A549 (cell line): ENCODE measurements at regions not wholly inside any gene's neighbourhood (a gene's known extent, or its start where the extent isn't known, plus 50 kb on each side); places are given as distances from the start of the nearest gene placed in this dataset.

Experiments
- ATAC-seq, 2 experiments: fragments of 200-7000 bp in 1 of 2; fragments of >200 bp in 1 of 2; cut with Nextera tagmentation in 1 of 2; cut with Tn5 transposase in 1 of 2; 3 replicates each; pipeline versions ENCODE4 v1.8.0 to v1.9.1; 2018 to 2020; ENCODE audit warnings: mild to moderate bottlenecking in 1 of 2, moderate library complexity in 1 of 2
- CTCF ChIA-PET: fragments of 300-600 bp; sonication (Branson Sonifier 250); formaldehyde crosslinking; extraction: SDS; loops from one replicate; lab custom pipeline; 2021; ENCODE audit warnings: antibody characterized with exemption, inconsistent platforms; lab: Yijun Ruan, JAX
- POLR2A ChIA-PET: fragments of 350-600 bp; formaldehyde crosslinking; extraction: SDS; loops from one replicate; lab custom pipeline; 2021; ENCODE audit warnings: antibody characterized with exemption, inconsistent platforms; lab: Yijun Ruan, JAX
- DNase-seq, 2 experiments: peaks; one replicate each; pipeline versions ENCODE4 v3.0.0 to v3.0.0-alpha.2; 2011 to 2016; ENCODE audit warnings: low read depth in 1 of 2, low spot score in 1 of 2
- FAIRE-seq: peaks from 2 replicates; lab custom pipeline; 2011; peaks lifted over from hg19 to GRCh38; lab: Jason Lieb, UNC
- H3K27ac ChIP-seq, 2 experiments: fragments of >200 bp; sonication (Bioruptor Twin); formaldehyde crosslinking; 3 replicates each; pipeline ENCODE4 v1.5.1; 2016 to 2017
- H3K4me1 ChIP-seq: fragments of >200 bp; sonication (Bioruptor Twin); formaldehyde crosslinking; 3 replicates; pipeline ENCODE4 v1.6.1; 2016
- H3K4me2 ChIP-seq: fragments of >200 bp; sonication (Bioruptor Twin); formaldehyde crosslinking; 3 replicates; pipeline ENCODE4 v1.6.1; 2016
- H3K4me3 ChIP-seq: fragments of >200 bp; sonication (Bioruptor Twin); formaldehyde crosslinking; 3 replicates; pipeline ENCODE4 v1.5.1; 2016
- H3K9me3 ChIP-seq: fragments of >200 bp; sonication (Bioruptor Twin); formaldehyde crosslinking; 3 replicates; pipeline ENCODE4 v1.6.1; 2016
- CBX2 ChIP-seq: fragments of 200-600 bp; sonication (generic); IDR thresholded peaks from 2 replicates; pipeline ENCODE4 v1.6.1; 2016; ENCODE audit warnings: low read depth, mild to moderate bottlenecking, borderline replicate concordance
- CEBPB ChIP-seq, 2 experiments: fragments of >200 bp in 1 of 2; sonication (Bioruptor Twin) in 1 of 2; formaldehyde crosslinking in 1 of 2; IDR thresholded peaks; 2 replicates each; pipeline ENCODE4 v1.6.1; 2012 to 2016
- CHD2 ChIP-seq: fragments of 150-350 bp; IDR thresholded peaks from 2 replicates; pipeline ENCODE4 v1.6.1; 2014; ENCODE audit warnings: low read length; ENCODE audit not compliant: partially characterized antibody
- CHD4 ChIP-seq: fragments of 200-600 bp; sonication (generic); IDR thresholded peaks from 2 replicates; pipeline ENCODE4 v1.6.1; 2016; ENCODE audit warnings: antibody characterized with exemption, mild to moderate bottlenecking, borderline replicate concordance
- EHMT2 ChIP-seq: fragments of 200-600 bp; sonication (generic); IDR thresholded peaks from 2 replicates; pipeline ENCODE4 v1.6.1; 2016; ENCODE audit warnings: antibody characterized with exemption, low read depth, mild to moderate bottlenecking, moderate library complexity
- EP300 ChIP-seq, 2 experiments: fragments of >200 bp; sonication (Bioruptor Twin); formaldehyde crosslinking; IDR thresholded peaks; 2 replicates in 1 of 2; 3 replicates in 1 of 2; pipeline ENCODE4 v1.6.1; 2016 to 2017
- ESRRA ChIP-seq: fragments of 150-350 bp; IDR thresholded peaks from 2 replicates; pipeline ENCODE4 v1.6.1; 2014; ENCODE audit warnings: mild to moderate bottlenecking, low read length, borderline replicate concordance
- FOSB ChIP-seq: fragments of 250-450 bp; sonication (Bioruptor Pico); IDR thresholded peaks from 2 replicates; pipeline ENCODE4 v1.5.0; 2020; ENCODE audit warnings: mild to moderate bottlenecking, moderate library complexity
- FOSL2 ChIP-seq, 2 experiments: fragments of 450-650 bp in 1 of 2; fragments of >200 bp in 1 of 2; sonication (Bioruptor Twin) in 1 of 2; formaldehyde crosslinking; IDR thresholded peaks; 2 replicates each; pipeline versions ENCODE4 v1.5.0 to v1.6.1; 2016 to 2020; ENCODE audit warnings: mild to moderate bottlenecking in 1 of 2, moderate library complexity in 1 of 2
- HDAC2 ChIP-seq: fragments of 200-600 bp; sonication (generic); IDR thresholded peaks from 2 replicates; pipeline ENCODE4 v1.6.1; 2016
- HOXA7 ChIP-seq: fragments of 250-450 bp; sonication (Bioruptor Pico); IDR thresholded peaks from 2 replicates; pipeline ENCODE4 v1.5.0; 2020; ENCODE audit warnings: mild to moderate bottlenecking, moderate library complexity
- HOXB13 ChIP-seq: fragments of 250-450 bp; sonication (Bioruptor Pico); IDR thresholded peaks from 2 replicates; pipeline ENCODE4 v1.5.0; 2020; ENCODE audit warnings: low read depth, mild to moderate bottlenecking, moderate library complexity
- HOXB5 ChIP-seq: fragments of 250-450 bp; sonication (Bioruptor Pico); IDR thresholded peaks from 2 replicates; pipeline ENCODE4 v1.5.0; 2020; ENCODE audit warnings: mild to moderate bottlenecking, moderate library complexity
- JUN ChIP-seq, 2 experiments: fragments of >200 bp; sonication (Bioruptor Twin); formaldehyde crosslinking; IDR thresholded peaks; 2 replicates in 1 of 2; 3 replicates in 1 of 2; pipeline ENCODE4 v1.6.1; 2016 to 2017
- KDM5A ChIP-seq: fragments of 200-600 bp; sonication (generic); IDR thresholded peaks from 2 replicates; pipeline ENCODE4 v1.6.1; 2016; ENCODE audit warnings: antibody characterized with exemption, mild to moderate bottlenecking
- MAFK ChIP-seq: fragments of 450-650 bp; IDR thresholded peaks from 2 replicates; pipeline ENCODE4 v1.6.1; 2014; ENCODE audit not compliant: partially characterized antibody
- MYC ChIP-seq: IDR thresholded peaks from 2 replicates; pipeline ENCODE4 v1.6.1; 2012; ENCODE audit warnings: mild to moderate bottlenecking, inconsistent platforms, low read length, improper control_type of control experiment, borderline replicate concordance
- NPAS2 ChIP-seq: fragments of 250-450 bp; sonication (Bioruptor Pico); IDR thresholded peaks from 2 replicates; pipeline ENCODE4 v1.8.0; 2022; ENCODE audit warnings: mild to moderate bottlenecking, moderate library complexity, borderline replicate concordance
- RAD21 ChIP-seq, 2 experiments: fragments of >200 bp in 1 of 2; sonication (Bioruptor Twin) in 1 of 2; formaldehyde crosslinking in 1 of 2; IDR thresholded peaks in 1 of 2; conservative IDR thresholded peaks in 1 of 2; 2 replicates in 1 of 2; 3 replicates in 1 of 2; pipeline ENCODE4 v1.6.1; 2012 to 2018; ENCODE audit warnings: inconsistent platforms in 1 of 2
- RARB ChIP-seq: fragments of 250-450 bp; sonication (Bioruptor Pico); IDR thresholded peaks from 2 replicates; pipeline ENCODE4 v1.8.0; 2021; ENCODE audit warnings: mild to moderate bottlenecking, moderate library complexity
- ZC3H11A ChIP-seq: fragments of 450-650 bp; IDR thresholded peaks from 2 replicates; pipeline ENCODE4 v1.6.1; 2014; ENCODE audit warnings: antibody characterized with exemption, mild to moderate bottlenecking
- ZNF302 ChIP-seq: fragments of 250-450 bp; sonication (Bioruptor Pico); IDR thresholded peaks from 2 replicates; pipeline ENCODE4 v1.9.0; 2021; ENCODE audit warnings: inconsistent platforms, mild to moderate bottlenecking, moderate library complexity
- WGBS: methylation state at CpG from one replicate; pipeline ENCODE4 v1.1.6; 2017; ENCODE audit errors: missing lambda C conversion rate; 5-methylcytosine and 5-hydroxymethylcytosine counted together
- TF ChIP-seq, protein P1 (sequence below): fragments of 200-600 bp; sonication (generic); IDR thresholded peaks from 2 replicates; pipeline ENCODE4 v1.6.1; 2016; ENCODE audit warnings: antibody characterized with exemption, mild to moderate bottlenecking, moderate library complexity
- TF ChIP-seq, protein P2 (sequence below): fragments of 450-650 bp; IDR thresholded peaks from 2 replicates; pipeline ENCODE4 v1.6.1; 2014; ENCODE audit warnings: antibody characterized with exemption
- TF ChIP-seq, protein P3 (sequence below): fragments of >200 bp; sonication (Bioruptor Twin); formaldehyde crosslinking; IDR thresholded peaks from 2 replicates; pipeline ENCODE4 v1.6.1; 2016
- TF ChIP-seq, protein P4 (sequence below): IDR thresholded peaks from 2 replicates; pipeline ENCODE4 v1.6.1; 2012
- TF ChIP-seq, protein P5 (sequence below): IDR thresholded peaks from 2 replicates; pipeline ENCODE4 v1.6.1; 2012; ENCODE audit warnings: low read depth, borderline replicate concordance

DNA sequence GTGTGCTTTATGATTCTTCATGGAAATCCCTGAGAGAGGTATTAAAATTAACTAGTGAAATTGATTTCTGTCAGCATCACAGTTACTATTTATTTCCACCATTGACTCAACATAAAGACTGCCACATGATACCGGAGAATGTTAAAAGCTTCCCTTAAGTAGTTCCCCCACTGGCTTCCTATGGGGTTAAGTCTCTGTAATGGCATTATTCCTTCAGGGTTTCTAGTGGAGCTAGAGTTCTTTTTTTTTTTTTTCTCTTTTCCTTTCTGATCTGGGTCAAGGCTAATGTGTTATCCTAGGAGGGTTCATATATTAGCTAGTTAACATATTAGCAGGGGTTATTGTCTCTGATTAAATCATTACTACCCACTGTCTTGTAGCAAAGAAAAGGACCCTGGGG lies 1919.1 kb upstream of the PIK3C3 start:
- ATAC-seq = no peak
- no peak for FAIRE-seq
- ChIA-PET CTCF (no interaction called here), POLR2A (no interaction called here)
- 45% methylated on average over 1 of the region's 1 CpG for WGBS
- TF ChIP-seq RARB (CRISPR knock-in tag) = no peak
- TF ChIP-seq MYC = no peak
- TF ChIP-seq, protein P1, sequence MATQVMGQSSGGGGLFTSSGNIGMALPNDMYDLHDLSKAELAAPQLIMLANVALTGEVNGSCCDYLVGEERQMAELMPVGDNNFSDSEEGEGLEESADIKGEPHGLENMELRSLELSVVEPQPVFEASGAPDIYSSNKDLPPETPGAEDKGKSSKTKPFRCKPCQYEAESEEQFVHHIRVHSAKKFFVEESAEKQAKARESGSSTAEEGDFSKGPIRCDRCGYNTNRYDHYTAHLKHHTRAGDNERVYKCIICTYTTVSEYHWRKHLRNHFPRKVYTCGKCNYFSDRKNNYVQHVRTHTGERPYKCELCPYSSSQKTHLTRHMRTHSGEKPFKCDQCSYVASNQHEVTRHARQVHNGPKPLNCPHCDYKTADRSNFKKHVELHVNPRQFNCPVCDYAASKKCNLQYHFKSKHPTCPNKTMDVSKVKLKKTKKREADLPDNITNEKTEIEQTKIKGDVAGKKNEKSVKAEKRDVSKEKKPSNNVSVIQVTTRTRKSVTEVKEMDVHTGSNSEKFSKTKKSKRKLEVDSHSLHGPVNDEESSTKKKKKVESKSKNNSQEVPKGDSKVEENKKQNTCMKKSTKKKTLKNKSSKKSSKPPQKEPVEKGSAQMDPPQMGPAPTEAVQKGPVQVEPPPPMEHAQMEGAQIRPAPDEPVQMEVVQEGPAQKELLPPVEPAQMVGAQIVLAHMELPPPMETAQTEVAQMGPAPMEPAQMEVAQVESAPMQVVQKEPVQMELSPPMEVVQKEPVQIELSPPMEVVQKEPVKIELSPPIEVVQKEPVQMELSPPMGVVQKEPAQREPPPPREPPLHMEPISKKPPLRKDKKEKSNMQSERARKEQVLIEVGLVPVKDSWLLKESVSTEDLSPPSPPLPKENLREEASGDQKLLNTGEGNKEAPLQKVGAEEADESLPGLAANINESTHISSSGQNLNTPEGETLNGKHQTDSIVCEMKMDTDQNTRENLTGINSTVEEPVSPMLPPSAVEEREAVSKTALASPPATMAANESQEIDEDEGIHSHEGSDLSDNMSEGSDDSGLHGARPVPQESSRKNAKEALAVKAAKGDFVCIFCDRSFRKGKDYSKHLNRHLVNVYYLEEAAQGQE = no peak
- no peak for TF ChIP-seq CBX2
- TF ChIP-seq ZNF302 (CRISPR knock-in tag) = no peak
- TF ChIP-seq JUN (IDR thresholded peaks at IDR 0.05) = no peak
- TF ChIP-seq ESRRA = no peak
- TF ChIP-seq CHD2 = no peak
- TF ChIP-seq EP300 (IDR thresholded peaks at IDR 0.05) = no peak
- TF ChIP-seq ZC3H11A = no peak
- TF ChIP-seq CHD4 = no peak
- TF ChIP-seq, protein P2, sequence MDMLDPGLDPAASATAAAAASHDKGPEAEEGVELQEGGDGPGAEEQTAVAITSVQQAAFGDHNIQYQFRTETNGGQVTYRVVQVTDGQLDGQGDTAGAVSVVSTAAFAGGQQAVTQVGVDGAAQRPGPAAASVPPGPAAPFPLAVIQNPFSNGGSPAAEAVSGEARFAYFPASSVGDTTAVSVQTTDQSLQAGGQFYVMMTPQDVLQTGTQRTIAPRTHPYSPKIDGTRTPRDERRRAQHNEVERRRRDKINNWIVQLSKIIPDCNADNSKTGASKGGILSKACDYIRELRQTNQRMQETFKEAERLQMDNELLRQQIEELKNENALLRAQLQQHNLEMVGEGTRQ = no peak
- no peak for TF ChIP-seq MAFK
- TF ChIP-seq KDM5A = no peak
- TF ChIP-seq, protein P3, sequence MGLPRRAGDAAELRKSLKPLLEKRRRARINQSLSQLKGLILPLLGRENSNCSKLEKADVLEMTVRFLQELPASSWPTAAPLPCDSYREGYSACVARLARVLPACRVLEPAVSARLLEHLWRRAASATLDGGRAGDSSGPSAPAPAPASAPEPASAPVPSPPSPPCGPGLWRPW = no peak
- no peak for TF ChIP-seq EHMT2
- no peak for TF ChIP-seq HOXA7 (CRISPR knock-in tag)
- no peak for DNase-seq
- H3K4me3 ChIP-seq = no peak overlapping the region
- no peaks in the 10 kb centered on the region for H3K4me1 ChIP-seq
- no peaks in the 10 kb centered on the region for H3K9me3 ChIP-seq
- H3K27ac ChIP-seq = no peak overlapping the region
- no peak overlapping the region for H3K4me2 ChIP-seq

DNA sequence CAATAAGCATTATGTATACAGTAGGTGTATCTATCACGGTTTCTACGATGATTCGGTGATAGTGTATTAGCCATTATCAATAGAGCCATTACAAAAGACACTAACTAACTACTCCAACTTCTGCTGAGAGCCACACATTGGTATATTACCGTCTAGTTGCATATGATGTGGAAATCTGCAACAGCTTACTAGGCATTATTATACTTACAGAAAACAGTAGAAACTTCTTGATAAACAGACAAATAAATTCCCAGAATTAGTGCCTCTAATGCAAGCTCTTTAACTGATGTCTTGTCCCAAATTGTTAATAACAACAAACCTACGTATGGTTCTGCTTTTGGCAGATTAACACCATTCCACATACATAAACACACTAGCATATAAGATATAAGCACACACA lies 1923.0 kb upstream of the PIK3C3 start:
- ATAC-seq (no peak), DNase-seq (no peak), FAIRE-seq (no peak)
- Histone ChIP-seq H3K4me2 (no peak overlapping the region), H3K27ac (no peak overlapping the region), H3K9me3 (no peaks in the 10 kb centered on the region), H3K4me1 (no peaks in the 10 kb centered on the region), H3K4me3 (no peak overlapping the region)
- POLR2A ChIA-PET = no interaction called here
- TF ChIP-seq HDAC2 = no peak
- TF ChIP-seq FOSB (CRISPR knock-in tag) = no peak
- no peak for TF ChIP-seq ZC3H11A
- TF ChIP-seq EP300 (IDR thresholded peaks at IDR 0.05) = no peak
- TF ChIP-seq, protein P4, sequence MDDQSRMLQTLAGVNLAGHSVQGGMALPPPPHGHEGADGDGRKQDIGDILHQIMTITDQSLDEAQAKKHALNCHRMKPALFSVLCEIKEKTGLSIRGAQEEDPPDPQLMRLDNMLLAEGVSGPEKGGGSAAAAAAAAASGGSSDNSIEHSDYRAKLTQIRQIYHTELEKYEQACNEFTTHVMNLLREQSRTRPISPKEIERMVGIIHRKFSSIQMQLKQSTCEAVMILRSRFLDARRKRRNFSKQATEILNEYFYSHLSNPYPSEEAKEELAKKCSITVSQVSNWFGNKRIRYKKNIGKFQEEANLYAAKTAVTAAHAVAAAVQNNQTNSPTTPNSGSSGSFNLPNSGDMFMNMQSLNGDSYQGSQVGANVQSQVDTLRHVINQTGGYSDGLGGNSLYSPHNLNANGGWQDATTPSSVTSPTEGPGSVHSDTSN = no peak
- TF ChIP-seq HOXB13 = no peak
- no peak for TF ChIP-seq CEBPB (IDR thresholded peaks at IDR 0.05)
- no peak for TF ChIP-seq RAD21 (conservative IDR thresholded peaks at IDR 0.05 in 1 of 2, IDR thresholded peaks at IDR 0.05 in 1 of 2)
- TF ChIP-seq MAFK = no peak
- no peak for TF ChIP-seq NPAS2 (CRISPR knock-in tag)
- TF ChIP-seq, protein P5, sequence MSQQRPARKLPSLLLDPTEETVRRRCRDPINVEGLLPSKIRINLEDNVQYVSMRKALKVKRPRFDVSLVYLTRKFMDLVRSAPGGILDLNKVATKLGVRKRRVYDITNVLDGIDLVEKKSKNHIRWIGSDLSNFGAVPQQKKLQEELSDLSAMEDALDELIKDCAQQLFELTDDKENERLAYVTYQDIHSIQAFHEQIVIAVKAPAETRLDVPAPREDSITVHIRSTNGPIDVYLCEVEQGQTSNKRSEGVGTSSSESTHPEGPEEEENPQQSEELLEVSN = no peak
- TF ChIP-seq FOSL2 (IDR thresholded peaks at IDR 0.05) = no peak
- no peak for TF ChIP-seq FOSL2 (CRISPR knock-in tag; IDR thresholded peaks at IDR 0.05)
- TF ChIP-seq HOXB5 = no peak
- WGBS = 32% methylated on average over 5 of the region's 5 CpGs
- CTCF ChIA-PET = no interaction called here
